ENCODE measurements at regions not wholly inside any gene's neighbourhood (a gene's known extent, or its start where the extent isn't known, plus 50 kb on each side); places are given as distances from the start of the nearest gene placed in this dataset.

DNA sequence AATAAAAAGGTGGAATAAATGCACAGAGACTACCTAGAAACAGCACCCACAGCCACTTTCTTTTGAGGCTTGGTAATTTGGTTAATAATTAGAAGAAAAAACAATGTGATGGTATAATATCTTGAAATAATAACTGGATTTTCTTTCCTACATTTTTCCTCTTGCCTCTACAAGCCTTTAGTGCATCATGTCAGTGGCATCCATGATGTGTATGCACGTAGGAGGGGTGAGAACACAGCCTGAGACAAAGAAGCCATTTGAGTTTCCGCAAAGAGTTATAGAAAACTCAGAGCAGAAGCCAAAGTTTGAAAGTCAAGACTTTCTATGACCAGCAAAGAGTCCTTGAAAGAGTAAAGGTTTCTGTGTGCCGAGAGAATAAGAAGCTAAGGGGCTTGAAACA is 461.3 kb downstream of the BCOR start:
- no peak overlapping the region for H3K27ac ChIP-seq (ENCODE audit: insufficient read depth, low read length, poor library complexity, severe bottlenecking)
- H3K9me3 ChIP-seq (ENCODE audit: control insufficient read depth in 2 of 2, low read length in 2 of 2) = no peaks in the 10 kb centered on the region
- Mint-ChIP-seq H3K27me3 (no peaks in the 10 kb centered on the region), H3K9me3 (peaks cover 0 to 1% (median 0%) of the 10 kb centered on the region in 7 donors), H3K27ac (no peak overlapping the region), H3K36me3 (no peaks in the 10 kb centered on the region), H3K4me3 (no peak overlapping the region), H3K4me1 (no peaks in the 10 kb centered on the region)
- H3K36me3 ChIP-seq (ENCODE audit: control insufficient read depth, insufficient read depth, low read length) = no peaks in the 10 kb centered on the region
- no peaks in the 10 kb centered on the region for H3K27me3 ChIP-seq (ENCODE audit: control insufficient read depth, insufficient read depth, low read length)
- no peak for ATAC-seq (ENCODE audit: low read depth in 2 of 2)
- no peak for DNase-seq
- H3K4me1 ChIP-seq (ENCODE audit: control insufficient read depth, insufficient read depth, low read length, poor library complexity, severe bottlenecking) = no peaks in the 10 kb centered on the region
- H3K4me3 ChIP-seq (ENCODE audit: low read depth, low read length) = no peak overlapping the region

DNA sequence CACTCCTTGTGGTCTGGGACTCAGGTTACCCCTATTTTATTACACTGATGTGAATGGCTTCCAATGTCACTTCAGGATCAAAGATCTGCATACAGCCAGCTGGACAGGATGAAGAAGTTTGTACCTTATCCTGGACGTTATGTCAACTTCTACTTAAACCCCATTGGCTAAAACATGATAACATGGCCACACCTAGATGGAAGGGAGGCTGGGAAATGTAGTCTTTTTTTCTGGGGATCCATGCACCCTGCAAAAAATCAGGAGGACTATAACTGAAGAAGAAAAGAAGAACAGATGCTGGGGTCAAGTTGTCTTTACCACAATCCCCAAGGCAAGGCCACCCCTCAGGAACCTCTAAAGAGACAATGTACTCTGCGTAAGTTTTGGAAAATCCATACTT is 459.2 kb downstream of the BCOR start:
- DNase-seq = no peak
- Histone ChIP-seq H3K9me3 (ENCODE audit: control insufficient read depth in 2 of 2, low read length in 2 of 2) (no peaks in the 10 kb centered on the region), H3K36me3 (ENCODE audit: control insufficient read depth, insufficient read depth, low read length) (no peaks in the 10 kb centered on the region), H3K27ac (ENCODE audit: insufficient read depth, low read length, poor library complexity, severe bottlenecking) (no peak overlapping the region), H3K4me1 (ENCODE audit: control insufficient read depth, insufficient read depth, low read length, poor library complexity, severe bottlenecking) (no peaks in the 10 kb centered on the region), H3K4me3 (ENCODE audit: low read depth, low read length) (no peak overlapping the region), H3K27me3 (ENCODE audit: control insufficient read depth, insufficient read depth, low read length) (no peaks in the 10 kb centered on the region)
- Mint-ChIP-seq H3K9me3 (peaks cover 0 to 1% (median 0%) of the 10 kb centered on the region in 7 donors), H3K27me3 (no peaks in the 10 kb centered on the region), H3K27ac (no peak overlapping the region), H3K4me1 (no peaks in the 10 kb centered on the region), H3K36me3 (no peaks in the 10 kb centered on the region), H3K4me3 (no peak overlapping the region)
- no peak for ATAC-seq (ENCODE audit: low read depth in 2 of 2)

DNA sequence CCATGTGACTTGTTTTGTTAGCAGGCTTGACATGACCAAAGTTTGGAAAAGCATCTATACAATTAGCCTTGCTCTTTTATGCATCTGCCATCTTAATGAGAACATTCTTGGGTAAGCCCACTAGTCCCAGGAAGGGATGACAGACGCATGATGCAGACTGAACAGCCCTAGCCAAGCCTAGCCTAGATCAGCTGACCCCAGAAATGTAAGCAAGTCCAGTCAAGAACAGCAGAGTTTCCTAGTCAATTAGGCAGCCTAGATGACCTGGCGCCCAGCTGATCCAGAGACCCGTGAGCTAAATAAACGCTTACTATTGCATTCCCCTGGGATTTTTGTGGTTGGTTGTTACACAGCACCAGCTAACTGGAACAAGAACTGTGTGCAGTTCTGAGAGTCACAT is 457.9 kb downstream of the BCOR start:
- Histone ChIP-seq H3K27me3 (ENCODE audit: control insufficient read depth, insufficient read depth, low read length) (no peaks in the 10 kb centered on the region), H3K4me1 (ENCODE audit: control insufficient read depth, insufficient read depth, low read length, poor library complexity, severe bottlenecking) (no peaks in the 10 kb centered on the region), H3K9me3 (ENCODE audit: control insufficient read depth in 2 of 2, low read length in 2 of 2) (no peaks in the 10 kb centered on the region), H3K4me3 (ENCODE audit: low read depth, low read length) (no peak overlapping the region), H3K27ac (ENCODE audit: insufficient read depth, low read length, poor library complexity, severe bottlenecking) (no peak overlapping the region), H3K36me3 (ENCODE audit: control insufficient read depth, insufficient read depth, low read length) (no peaks in the 10 kb centered on the region)
- Mint-ChIP-seq H3K4me1 (peaks cover 0 to 7% (median 0%) of the 10 kb centered on the region in 4 donors), H3K27me3 (no peaks in the 10 kb centered on the region), H3K4me3 (no peak overlapping the region), H3K27ac (no peak overlapping the region), H3K36me3 (no peaks in the 10 kb centered on the region), H3K9me3 (peaks cover 0 to 1% (median 0%) of the 10 kb centered on the region in 7 donors)
- DNase-seq (no peak), ATAC-seq (ENCODE audit: low read depth in 2 of 2) (no peak)

DNA sequence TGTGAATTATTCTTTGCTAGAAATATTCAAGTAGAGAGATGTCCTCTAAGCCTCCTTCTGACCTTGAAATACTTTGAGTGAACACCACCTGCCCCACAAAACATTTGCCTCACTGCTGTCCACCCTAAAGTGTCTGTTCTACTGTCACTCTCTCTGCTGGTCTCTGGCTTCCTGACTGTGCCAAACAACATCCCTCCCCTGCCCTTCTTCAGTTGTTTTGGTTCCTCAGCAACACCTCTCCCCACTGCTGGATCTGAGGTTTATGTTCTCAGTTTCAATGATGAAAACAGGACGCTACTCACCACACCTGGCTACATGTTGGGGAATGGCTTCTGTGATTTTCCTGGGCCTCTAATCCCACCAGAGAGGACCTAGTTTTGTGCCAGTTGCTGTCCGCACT is 456.9 kb downstream of the BCOR start:
- no peaks in the 10 kb centered on the region for H3K4me1 ChIP-seq (ENCODE audit: control insufficient read depth, insufficient read depth, low read length, poor library complexity, severe bottlenecking)
- Mint-ChIP-seq H3K27ac (no peak overlapping the region), H3K4me1 (peaks cover 0 to 7% (median 0%) of the 10 kb centered on the region in 4 donors), H3K4me3 (no peak overlapping the region), H3K9me3 (peaks cover 0 to 1% (median 0%) of the 10 kb centered on the region in 7 donors), H3K36me3 (no peaks in the 10 kb centered on the region), H3K27me3 (no peaks in the 10 kb centered on the region)
- no peak for ATAC-seq (ENCODE audit: low read depth in 2 of 2)
- no peaks in the 10 kb centered on the region for H3K36me3 ChIP-seq (ENCODE audit: control insufficient read depth, insufficient read depth, low read length)
- H3K4me3 ChIP-seq (ENCODE audit: low read depth, low read length) = no peak overlapping the region
- no peaks in the 10 kb centered on the region for H3K9me3 ChIP-seq (ENCODE audit: control insufficient read depth in 2 of 2, low read length in 2 of 2)
- no peak for DNase-seq
- no peak overlapping the region for H3K27ac ChIP-seq (ENCODE audit: insufficient read depth, low read length, poor library complexity, severe bottlenecking)
- H3K27me3 ChIP-seq (ENCODE audit: control insufficient read depth, insufficient read depth, low read length) = no peaks in the 10 kb centered on the region

DNA sequence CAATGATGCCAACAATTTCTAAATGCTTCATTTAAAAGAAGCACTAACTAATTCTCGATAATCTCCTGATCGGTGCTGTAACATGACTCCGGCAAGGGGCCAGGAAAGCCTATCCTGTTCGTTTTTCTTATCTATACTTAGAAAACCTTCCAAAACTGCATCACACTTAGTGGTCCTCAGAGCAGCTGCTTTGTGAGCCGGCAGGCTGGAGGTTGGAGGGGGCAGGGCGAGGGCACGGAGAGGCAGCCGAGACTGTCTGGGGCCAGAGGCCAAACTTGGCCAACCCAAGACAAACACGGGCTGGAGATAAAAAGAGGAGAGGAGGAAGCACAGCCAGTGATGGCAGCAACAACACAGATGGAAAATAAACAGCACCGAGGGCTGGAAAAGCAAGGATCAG is 455.7 kb downstream of the BCOR start:
- no peaks in the 10 kb centered on the region for H3K27me3 Mint-ChIP-seq
- H3K4me3 Mint-ChIP-seq = no peak overlapping the region
- no peaks in the 10 kb centered on the region for H3K27me3 ChIP-seq (ENCODE audit: control insufficient read depth, insufficient read depth, low read length)
- no peaks in the 10 kb centered on the region for H3K4me1 ChIP-seq (ENCODE audit: control insufficient read depth, insufficient read depth, low read length, poor library complexity, severe bottlenecking)
- H3K36me3 ChIP-seq (ENCODE audit: control insufficient read depth, insufficient read depth, low read length) = no peaks in the 10 kb centered on the region
- ATAC-seq (ENCODE audit: low read depth in 2 of 2) (no peak), DNase-seq (no peak)
- no peak overlapping the region for H3K27ac ChIP-seq (ENCODE audit: insufficient read depth, low read length, poor library complexity, severe bottlenecking)
- no peaks in the 10 kb centered on the region for H3K36me3 Mint-ChIP-seq
- no peaks in the 10 kb centered on the region for H3K9me3 ChIP-seq (ENCODE audit: control insufficient read depth in 2 of 2, low read length in 2 of 2)
- no peak overlapping the region for H3K27ac Mint-ChIP-seq
- H3K4me3 ChIP-seq (ENCODE audit: low read depth, low read length) = no peak overlapping the region
- peaks cover 0 to 7% (median 0%) of the 10 kb centered on the region in 4 donors for H3K4me1 Mint-ChIP-seq
- peaks cover 0 to 1% (median 0%) of the 10 kb centered on the region in 7 donors for H3K9me3 Mint-ChIP-seq

DNA sequence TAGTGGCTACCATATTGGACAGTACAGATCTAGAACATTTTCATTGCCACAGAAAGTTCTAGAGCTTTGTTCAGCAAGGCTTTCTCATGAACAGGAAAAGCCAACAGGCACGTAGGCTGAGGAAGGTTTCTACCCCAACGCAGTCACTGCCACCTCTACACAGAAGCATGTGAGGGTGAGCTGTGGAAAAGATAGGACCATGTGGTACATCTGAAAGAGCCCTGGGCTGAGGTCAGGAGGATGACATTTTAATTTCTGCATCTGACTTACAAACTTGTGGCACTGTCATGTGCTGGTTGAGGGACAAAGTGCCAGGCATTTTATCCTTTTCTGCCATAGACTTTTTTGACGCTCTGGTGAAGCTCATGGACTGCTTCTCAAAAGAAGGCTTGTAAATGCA is 454.2 kb downstream of the BCOR start:
- DNase-seq = no peak
- Histone ChIP-seq H3K36me3 (ENCODE audit: control insufficient read depth, insufficient read depth, low read length) (no peaks in the 10 kb centered on the region), H3K4me1 (ENCODE audit: control insufficient read depth, insufficient read depth, low read length, poor library complexity, severe bottlenecking) (no peaks in the 10 kb centered on the region), H3K27ac (ENCODE audit: insufficient read depth, low read length, poor library complexity, severe bottlenecking) (no peak overlapping the region), H3K27me3 (ENCODE audit: control insufficient read depth, insufficient read depth, low read length) (no peaks in the 10 kb centered on the region), H3K9me3 (ENCODE audit: control insufficient read depth in 2 of 2, low read length in 2 of 2) (no peaks in the 10 kb centered on the region), H3K4me3 (ENCODE audit: low read depth, low read length) (no peak overlapping the region)
- H3K36me3 Mint-ChIP-seq = no peaks in the 10 kb centered on the region
- H3K4me3 Mint-ChIP-seq = no peak overlapping the region
- H3K9me3 Mint-ChIP-seq = peaks cover 0 to 1% (median 0%) of the 10 kb centered on the region in 7 donors
- peaks cover 0 to 7% (median 0%) of the 10 kb centered on the region in 4 donors for H3K4me1 Mint-ChIP-seq
- ATAC-seq (ENCODE audit: low read depth in 2 of 2) = no peak
- H3K27ac Mint-ChIP-seq = no peak overlapping the region
- no peaks in the 10 kb centered on the region for H3K27me3 Mint-ChIP-seq

DNA sequence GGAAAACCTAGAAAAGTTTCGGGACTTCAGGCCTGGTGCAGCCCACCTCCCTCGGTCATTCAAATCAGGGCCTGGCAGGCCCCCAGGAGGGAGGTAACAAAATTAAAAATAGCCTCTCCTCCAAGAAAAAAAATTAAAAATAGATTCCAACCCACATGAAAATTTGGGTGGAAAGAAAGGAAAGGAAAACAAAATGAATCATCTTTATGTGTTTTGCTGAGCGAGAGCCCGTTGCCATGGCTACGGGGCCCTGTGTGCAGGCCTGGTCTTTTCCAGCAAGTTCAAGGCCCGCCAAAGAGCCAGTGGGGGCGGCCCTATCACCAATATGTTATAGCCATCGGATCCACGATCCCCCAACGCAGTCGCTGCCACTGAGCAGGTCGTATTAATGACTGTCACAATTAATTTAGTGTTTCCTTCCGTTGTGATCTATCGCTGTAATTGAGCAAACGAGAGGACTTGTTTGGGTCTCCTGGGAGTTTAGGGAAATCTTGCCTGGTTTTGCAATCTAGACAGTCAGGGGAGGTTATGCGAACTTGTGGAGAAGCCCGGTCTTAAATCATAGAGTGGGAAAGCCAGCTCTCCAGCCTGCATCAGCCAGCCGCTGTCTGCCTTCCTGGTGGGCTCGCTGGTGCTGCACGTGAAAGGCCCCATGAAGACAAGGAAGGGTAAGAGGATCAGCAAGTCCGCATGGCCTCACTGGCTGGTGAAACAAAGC is 452.4 kb downstream of the BCOR start:
- no peak for DNase-seq
- H3K36me3 ChIP-seq (ENCODE audit: control insufficient read depth, insufficient read depth, low read length) = no peaks in the 10 kb centered on the region
- Mint-ChIP-seq H3K27ac (no peak overlapping the region), H3K4me3 (no peak overlapping the region), H3K36me3 (no peaks in the 10 kb centered on the region), H3K4me1 (peaks cover 0 to 7% (median 0%) of the 10 kb centered on the region in 4 donors), H3K9me3 (no peaks in the 10 kb centered on the region), H3K27me3 (no peaks in the 10 kb centered on the region)
- ATAC-seq (ENCODE audit: low read depth in 2 of 2) = no peak
- no peak overlapping the region for H3K4me3 ChIP-seq (ENCODE audit: low read depth, low read length)
- no peaks in the 10 kb centered on the region for H3K4me1 ChIP-seq (ENCODE audit: control insufficient read depth, insufficient read depth, low read length, poor library complexity, severe bottlenecking)
- H3K27me3 ChIP-seq (ENCODE audit: control insufficient read depth, insufficient read depth, low read length) = no peaks in the 10 kb centered on the region
- no peaks in the 10 kb centered on the region for H3K9me3 ChIP-seq (ENCODE audit: control insufficient read depth in 2 of 2, low read length in 2 of 2)
- H3K27ac ChIP-seq (ENCODE audit: insufficient read depth, low read length, poor library complexity, severe bottlenecking) = no peak overlapping the region

DNA sequence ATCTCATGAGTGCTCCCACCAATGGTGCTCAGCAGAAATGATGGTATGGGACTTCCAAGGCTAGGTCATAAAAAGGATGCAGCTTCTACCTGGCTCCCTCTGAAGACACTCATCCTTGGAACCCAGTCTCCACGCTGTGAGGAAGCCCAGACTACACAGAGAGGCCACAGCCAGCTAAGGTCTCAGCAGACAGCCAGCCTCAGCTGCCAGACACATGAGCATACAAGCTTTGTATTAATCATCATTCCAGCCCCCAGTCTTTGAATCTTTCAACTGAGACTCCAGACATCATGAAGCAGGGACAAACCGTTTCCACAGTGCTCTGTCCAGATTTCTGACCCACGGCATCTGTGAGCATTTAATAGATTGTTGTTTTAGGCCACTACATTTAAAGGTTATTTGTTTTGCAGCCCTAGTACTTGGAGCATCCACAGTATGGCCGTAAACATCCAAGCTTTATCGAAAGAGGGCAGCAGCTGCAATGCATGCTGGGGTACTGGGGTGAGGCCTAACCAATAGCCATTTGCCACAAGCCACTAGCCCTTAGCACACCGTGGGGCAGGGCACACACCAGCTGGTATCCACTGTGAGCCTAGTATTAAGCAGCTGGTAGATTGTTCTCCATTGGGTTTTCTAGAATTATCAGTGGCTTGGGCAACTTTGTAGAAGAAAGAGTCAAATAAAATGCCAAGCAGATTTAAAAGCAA is 449.1 kb downstream of the BCOR start:
- Mint-ChIP-seq H3K27me3 (no peaks in the 10 kb centered on the region), H3K27ac (no peak overlapping the region), H3K4me3 (no peak overlapping the region), H3K9me3 (peaks cover 0 to 1% (median 0%) of the 10 kb centered on the region in 7 donors), H3K4me1 (peaks cover 0 to 9% (median 0%) of the 10 kb centered on the region in 4 donors), H3K36me3 (no peaks in the 10 kb centered on the region)
- H3K9me3 ChIP-seq (ENCODE audit: control insufficient read depth in 2 of 2, low read length in 2 of 2) = no peaks in the 10 kb centered on the region
- ATAC-seq (ENCODE audit: low read depth in 2 of 2) (no peak), DNase-seq (no peak)
- no peaks in the 10 kb centered on the region for H3K27me3 ChIP-seq (ENCODE audit: control insufficient read depth, insufficient read depth, low read length)
- H3K4me1 ChIP-seq (ENCODE audit: control insufficient read depth, insufficient read depth, low read length, poor library complexity, severe bottlenecking) = no peaks in the 10 kb centered on the region
- H3K36me3 ChIP-seq (ENCODE audit: control insufficient read depth, insufficient read depth, low read length) = no peaks in the 10 kb centered on the region
- no peak overlapping the region for H3K4me3 ChIP-seq (ENCODE audit: low read depth, low read length)
- no peak overlapping the region for H3K27ac ChIP-seq (ENCODE audit: insufficient read depth, low read length, poor library complexity, severe bottlenecking)

Data from CD4-positive, CD25-positive, alpha-beta regulatory T cell (primary cell).